ENCODE measurements at regions not wholly inside any gene's neighbourhood (a gene's known extent, or its start where the extent isn't known, plus 50 kb on each side); places are given as distances from the start of the nearest gene placed in this dataset.

DNA sequence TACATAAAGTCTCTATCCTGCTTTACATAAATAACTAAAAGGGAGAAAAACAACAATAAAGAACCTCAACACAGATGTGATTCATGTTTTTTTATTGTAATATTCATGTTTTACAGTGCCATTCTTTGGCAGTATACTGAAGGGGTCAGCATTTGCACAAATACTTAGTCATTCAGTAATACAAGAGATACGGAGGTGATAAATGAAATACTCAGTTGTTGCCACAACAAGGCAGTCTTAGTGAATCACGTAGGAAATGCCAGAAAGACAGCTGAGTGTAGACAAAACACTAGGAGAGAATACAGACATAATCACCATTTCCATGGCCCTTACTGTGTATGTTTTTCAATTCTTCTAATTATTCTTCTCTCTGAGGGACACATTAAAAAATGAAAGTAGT lies 910.4 kb downstream of the METTL15 start:
- DNase-seq (ENCODE audit: extremely low read depth, low read depth) = peak; percentile 58

DNA sequence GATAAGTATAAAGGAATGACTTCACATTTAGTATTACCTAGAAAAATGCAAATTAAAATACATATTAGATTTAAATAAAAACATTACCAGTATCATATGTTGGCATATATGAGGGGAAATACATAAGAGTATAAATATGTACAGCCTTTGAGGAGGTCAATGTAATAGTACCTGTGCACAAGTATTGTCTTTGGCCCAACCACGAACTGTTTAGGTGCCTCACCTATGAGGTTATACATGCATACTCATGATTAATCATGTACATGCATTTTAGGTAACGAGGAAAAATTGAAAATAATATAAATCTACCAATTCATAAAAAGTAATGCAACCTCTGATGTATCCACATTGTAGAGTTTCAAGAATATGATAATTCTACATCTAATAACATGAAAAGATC lies 909.8 kb downstream of the METTL15 start:
- DNase-seq (ENCODE audit: extremely low read depth, low read depth) = no peak

DNA sequence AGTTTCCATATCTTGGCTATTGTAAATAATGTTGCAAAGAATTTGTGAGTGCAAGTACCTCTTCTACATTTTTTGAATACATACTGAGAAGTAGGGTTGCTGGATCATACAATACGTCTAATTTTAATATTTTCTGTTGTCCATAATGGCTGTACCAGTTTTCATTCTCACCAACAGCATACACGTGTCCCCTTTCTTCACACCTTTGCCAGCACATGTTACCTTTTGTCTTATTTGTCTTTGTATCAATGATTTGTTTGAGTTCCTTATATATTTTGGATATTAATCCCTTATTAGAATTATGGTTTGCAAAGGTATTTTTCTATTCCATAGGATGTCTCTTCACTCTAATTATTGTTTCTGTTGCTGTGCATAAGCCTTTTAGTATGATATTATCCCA lies 904.3 kb downstream of the METTL15 start:
- DNase-seq (ENCODE audit: extremely low read depth, low read depth) = no peak

DNA sequence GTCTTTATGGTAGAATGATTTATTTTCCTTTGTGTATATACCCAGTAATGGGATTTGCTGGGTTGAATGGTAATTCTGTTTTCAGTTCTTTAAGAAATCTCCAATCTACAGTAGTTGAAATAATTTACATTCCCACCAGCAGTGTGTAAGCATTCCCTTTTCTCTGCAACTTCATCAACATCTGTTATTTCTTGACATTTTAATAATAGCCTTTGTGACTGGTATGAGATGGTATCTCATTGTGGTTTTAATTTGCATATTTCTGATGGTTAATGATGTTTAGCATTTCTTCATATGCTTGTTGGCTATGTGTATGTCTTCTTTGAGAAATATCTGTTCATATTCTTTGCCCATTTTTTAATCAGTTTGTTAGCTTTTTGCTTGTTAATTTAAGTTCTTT lies 901.2 kb downstream of the METTL15 start:
- no peak for DNase-seq (ENCODE audit: extremely low read depth, low read depth)

DNA sequence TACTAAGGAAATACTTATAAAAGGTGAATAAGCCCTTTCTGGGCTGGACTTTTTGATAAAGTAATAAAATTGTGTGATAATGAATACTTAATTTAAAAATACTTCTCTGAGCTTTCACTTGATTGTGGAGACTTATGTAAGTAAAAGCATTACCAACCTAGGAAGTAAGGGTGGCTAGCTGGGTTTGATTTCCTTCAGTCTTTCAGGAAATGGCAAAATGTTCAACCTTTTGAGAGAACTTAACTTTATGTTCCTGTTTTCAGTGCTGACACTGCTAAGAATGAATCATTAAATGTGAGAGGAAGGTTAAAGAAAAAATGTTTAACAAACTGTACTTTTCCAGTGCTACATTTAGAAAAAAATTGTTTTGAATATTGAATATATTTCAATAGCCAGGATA lies 900.3 kb downstream of the METTL15 start:
- DNase-seq (ENCODE audit: extremely low read depth, low read depth) = no peak

DNA sequence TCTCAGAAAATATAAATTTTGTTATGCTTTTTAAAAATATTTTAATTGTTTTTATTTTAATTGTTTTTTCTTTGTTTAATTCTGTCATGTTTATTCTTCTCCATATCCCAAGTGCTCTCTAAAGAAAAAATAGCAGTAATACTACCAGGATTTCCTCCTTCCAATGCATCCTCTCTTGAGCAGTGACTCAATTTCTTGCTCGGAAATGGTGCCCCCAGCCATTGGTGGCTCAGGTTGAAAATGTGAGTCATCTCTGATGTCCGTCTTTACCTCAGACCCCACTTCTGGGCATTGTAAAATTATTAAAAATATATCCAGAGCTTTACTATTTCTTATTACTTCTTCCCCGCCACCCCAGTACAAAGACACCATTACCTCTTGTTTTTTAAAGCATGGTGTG lies 898.5 kb downstream of the METTL15 start:
- no peak for DNase-seq (ENCODE audit: extremely low read depth, low read depth)

DNA sequence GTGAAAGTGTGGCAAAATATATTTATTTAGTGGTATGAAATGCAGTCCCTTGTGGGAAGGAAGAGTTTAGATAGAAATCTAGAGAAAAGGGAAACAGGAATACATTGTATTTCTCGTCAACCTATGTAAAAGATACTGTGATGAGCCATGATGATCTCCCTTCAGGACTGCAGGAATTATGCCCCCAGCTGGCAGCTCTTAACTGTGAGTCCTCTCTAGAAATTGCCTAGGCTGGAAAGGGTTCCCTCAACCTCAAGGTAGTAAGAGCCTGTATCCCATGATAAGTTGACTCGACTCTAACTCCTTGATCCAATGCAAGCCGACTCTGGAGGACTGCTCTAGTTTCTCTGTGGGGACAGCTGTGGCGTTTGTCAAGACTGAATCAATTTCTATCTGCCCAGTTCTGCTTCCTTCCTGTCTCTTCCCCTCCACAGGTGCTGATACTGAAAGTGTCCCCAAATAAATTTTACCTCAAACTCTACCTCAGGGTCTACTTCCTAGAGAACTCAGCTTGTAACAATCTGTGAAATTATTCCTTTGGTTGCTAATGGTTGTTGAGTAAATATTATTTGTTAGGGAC lies 897.3 kb downstream of the METTL15 start:
- no peak for DNase-seq (ENCODE audit: extremely low read depth, low read depth)

DNA sequence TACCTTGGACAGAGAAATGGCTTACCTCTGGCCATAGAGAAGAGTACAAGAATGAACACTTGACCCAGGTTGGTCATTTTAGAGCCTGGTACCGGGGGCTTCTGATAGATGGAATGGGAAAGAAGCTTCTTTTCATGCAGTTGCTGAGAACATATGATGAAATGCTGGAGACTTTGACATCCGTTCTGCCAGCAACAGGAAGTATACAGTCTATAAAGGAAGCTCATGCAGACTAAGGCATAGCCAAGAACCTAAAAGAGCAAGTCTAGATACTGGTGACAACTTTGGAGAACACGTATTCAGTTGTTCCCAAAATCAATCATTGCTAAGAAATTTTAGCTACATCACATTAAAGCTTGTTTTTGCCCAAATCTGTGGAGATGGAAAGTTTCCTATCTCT lies 894.6 kb downstream of the METTL15 start:
- no peak for DNase-seq (ENCODE audit: extremely low read depth, low read depth)

DNA sequence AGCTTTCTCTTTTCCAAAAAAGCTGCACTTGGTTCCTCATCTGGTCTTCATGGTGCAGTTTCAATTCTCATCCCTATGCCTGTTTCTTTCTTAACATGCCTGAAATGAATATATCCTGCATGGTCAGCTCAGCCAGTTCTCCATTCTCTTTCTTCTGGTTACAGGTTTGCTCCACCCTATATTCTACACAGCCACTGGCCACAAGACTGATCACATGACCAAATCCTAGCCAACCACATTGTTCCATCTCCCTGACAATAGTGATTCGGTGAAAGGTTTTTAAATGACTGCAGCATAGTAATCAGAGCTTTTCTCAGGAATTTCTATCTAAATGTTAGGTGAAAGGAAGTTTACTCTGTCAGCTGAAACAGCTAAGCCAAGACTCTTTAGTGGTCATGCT lies 891.4 kb downstream of the METTL15 start:
- DNase-seq (ENCODE audit: extremely low read depth, low read depth) = no peak

DNA sequence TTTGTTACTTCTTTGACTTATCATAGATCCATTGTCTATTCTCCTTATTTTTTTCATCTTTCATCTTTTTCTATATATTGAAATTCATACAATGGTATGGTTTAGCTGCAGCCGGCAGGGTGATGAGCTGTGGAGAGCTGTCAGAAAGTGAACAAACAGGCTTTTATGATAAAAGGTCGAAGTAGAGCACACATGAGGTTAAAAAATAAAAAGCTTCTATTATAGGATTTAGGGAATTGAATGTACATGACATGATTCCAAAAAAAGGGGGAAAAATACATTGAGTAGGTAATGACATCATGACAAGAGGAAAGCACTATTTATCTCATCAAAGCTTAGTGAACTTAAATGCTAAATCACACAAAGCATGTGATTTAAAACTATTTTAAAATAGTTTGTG lies 884.8 kb downstream of the METTL15 start:
- DNase-seq (ENCODE audit: extremely low read depth, low read depth) = no peak

DNA sequence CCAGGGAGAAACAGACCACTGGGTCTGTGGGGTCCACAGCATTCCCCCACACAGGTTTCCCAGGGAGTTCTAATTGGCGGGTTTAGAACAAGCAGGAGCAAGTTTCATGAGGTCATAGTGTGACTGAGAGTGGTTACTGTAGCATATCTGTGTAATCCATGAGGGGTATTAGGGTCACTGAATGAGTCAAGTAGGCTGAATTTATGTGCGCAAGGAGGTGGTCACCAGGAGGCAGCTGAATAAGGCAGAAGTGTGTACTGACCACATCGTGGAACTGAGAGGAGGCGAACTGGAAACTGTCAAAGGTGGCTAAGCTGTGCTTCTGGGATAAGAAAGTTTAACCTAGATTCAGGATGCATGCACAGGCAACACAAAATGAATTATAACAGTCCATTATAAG lies 876.0 kb downstream of the METTL15 start:
- DNase-seq (ENCODE audit: extremely low read depth, low read depth) = no peak

DNA sequence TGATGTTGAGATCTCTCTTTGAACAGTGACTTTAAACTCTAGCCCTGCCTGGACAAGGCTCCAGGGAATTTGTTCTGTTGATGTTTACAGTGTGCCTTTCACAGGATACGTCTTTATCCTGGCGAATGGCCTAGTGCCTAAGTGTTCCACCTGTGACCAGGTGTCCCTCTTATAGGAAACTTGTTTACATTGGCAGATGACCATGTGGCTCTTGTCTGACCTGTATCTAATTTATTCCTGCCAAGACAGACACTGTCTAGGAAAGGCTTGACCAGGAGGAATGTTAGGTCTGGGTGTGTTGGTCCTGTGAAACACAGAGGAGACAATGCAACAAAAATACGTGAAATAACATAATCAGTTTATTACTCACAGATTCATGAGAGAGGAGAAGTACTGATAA lies 875.6 kb downstream of the METTL15 start:
- DNase-seq (ENCODE audit: extremely low read depth, low read depth) = no peak

DNA sequence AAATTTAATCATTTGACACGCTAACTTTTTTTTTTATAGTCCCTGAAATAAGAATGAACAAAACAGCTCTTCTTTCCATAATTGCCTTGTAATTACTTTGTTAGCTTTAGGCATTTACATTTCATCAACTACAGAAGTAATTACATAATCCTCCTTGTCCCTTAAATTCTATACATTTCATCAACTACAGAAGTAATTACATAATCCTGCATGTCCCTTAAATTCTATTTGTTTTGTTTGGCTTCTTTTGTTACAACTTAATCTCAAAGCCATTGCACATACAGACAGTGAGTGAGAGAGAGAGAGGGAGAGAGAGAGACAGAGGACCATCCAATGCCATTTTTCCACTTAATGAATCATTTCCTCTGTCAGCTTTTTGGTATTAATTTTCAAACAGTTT lies 873.2 kb downstream of the METTL15 start:
- no peak for DNase-seq (ENCODE audit: extremely low read depth, low read depth)

DNA sequence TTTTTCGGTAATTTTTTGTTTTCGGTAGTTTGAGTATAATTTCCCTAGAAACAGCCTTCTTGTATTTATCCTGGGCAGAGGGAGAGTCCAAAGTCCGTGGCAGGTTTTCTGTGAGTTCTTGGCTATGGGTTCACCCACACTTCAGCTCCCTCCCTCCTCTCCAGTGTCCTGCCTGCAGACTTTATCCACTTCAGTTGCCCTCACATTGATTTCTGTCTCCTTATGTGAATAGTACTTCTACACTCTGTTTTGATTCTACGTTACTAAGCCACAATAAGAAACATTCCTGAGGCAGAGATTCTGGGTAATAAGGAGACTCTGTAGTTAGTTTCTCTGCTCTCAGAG lies 868.6 kb downstream of the METTL15 start:
- DNase-seq (ENCODE audit: extremely low read depth, low read depth) = no peak

DNA sequence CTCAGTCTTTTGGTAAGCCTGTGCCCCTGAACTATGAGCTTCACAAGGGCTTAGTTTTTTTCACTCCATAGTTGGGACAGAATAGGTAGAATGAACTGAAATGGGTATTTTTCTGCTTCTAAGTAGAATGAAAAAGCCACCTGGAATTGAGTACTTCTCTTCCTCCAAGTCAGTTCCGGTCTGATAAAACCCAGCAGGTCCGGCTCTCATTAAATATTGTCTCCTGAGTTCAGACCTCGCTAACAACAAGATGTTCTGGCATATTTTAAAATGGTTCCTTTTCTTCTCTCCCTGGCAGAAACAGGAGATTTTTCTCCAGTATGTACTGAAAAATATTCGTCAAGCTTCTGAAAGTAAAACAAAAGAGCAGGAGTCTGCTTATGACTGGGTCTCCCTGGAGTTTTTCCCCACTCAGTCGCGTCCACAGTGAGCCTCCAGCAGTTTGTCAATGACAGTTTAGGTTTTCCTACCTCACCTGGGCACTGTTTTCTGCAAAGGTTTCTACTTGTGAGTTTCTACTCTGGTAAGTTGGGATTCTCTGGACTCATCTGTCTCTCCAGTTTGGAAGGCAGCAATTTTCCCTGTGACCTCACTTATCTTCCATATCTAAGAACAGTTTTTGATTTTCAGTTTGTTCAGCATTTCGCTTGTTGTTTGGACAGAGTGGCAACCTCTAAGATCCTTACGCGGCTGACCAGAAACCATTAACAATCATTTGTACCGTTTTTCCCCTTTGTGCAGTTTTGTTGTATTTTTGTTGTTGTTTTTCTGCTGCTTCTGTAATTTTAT lies 868.0 kb downstream of the METTL15 start:
- DNase-seq (ENCODE audit: extremely low read depth, low read depth) = no peak

DNA sequence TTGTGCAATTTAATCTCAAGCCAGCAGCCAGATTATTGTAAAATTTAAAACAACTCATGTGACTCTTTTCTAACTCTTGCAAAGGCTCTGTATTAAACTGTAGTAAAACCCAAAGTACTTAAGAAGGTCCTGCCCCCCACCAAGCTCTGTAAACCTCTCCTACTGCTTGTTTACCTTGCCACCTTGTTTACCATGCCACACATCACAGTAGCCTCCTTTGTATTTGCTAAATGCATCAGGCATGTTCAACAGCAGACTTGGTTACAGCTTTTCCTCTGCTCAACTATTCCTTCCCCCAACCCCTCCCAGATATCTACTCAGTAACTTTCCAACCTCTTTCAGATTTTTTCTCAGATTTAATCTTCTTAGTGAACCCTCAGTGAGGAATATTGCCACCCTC lies 861.6 kb downstream of the METTL15 start:
- no peak for DNase-seq (ENCODE audit: extremely low read depth, low read depth)

DNA sequence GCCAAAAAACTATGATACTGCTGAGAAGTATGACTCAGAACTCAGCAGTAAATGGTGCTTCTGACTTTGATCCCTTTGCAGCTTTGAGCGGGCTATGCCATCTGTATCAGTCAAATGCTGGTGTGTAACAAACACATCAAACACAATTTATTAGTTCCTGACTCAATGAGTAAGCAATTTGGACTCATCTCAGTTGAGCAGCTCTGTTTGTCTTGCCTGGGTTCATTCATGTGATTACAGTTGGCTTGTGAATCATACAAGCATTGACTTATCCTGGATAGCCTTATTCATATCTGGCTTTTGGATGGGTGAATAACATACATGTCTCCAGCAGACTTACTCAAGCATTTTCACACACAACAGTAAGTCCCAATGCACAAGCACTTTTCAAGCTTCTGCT lies 858.8 kb downstream of the METTL15 start:
- no peak for DNase-seq (ENCODE audit: extremely low read depth, low read depth)

DNA sequence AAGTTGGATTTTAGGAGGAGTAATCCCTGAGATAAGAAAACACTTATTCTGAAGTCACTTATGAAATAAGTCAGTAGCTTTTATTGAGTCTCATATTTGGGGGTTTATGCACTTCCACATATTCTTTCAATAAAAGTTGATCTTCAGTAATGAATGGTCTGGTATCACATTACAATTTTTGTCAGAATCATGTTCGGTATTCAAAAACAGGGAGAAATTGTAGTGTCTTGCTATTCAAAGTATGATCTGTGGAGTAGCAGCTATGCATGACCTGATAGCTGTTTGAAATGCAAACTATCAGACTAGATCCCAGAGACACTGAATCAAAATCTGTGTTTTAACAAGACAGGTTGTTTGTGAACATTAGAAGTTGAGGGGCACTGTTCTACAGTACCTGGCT lies 857.6 kb downstream of the METTL15 start:
- no peak for DNase-seq (ENCODE audit: extremely low read depth, low read depth)

DNA sequence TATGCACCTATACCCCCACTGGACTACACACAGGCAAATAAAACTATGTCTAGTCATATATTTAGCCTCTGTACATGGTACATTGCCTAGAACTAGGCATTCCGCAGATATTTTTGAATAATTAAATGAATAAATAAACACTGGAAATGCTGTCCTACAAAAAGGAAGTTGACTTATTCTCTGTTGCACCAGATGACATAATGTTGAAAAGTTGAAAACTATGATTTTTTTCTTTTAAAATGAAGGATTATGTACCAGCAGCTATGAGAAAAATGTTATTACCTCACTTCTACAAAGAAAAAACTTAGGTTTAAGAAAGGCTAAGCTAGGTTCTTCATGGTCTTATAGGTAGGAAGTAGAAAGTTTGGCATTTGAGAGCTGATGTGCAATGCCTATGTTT lies 856.6 kb downstream of the METTL15 start:
- no peak for DNase-seq (ENCODE audit: extremely low read depth, low read depth)

DNA sequence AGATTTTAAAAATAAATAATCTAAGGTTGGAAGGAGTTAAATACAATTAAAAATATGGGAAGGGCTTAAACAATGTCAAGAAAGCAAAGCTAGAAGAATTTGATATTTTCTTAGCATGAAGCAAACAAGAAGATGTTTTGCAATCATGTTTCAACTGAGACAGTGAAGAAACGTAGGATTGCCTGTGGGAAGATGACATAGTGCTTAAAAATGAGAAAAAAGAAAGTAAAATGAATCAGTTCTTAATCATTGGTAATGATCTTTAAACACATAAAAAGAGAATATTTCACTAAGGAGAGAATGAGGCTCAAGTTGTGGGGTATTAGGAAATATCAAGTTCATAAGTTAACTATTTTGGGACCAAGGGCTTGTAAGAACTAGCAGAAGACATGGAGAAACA lies 855.0 kb downstream of the METTL15 start:
- no peak for DNase-seq (ENCODE audit: extremely low read depth, low read depth)

DNA sequence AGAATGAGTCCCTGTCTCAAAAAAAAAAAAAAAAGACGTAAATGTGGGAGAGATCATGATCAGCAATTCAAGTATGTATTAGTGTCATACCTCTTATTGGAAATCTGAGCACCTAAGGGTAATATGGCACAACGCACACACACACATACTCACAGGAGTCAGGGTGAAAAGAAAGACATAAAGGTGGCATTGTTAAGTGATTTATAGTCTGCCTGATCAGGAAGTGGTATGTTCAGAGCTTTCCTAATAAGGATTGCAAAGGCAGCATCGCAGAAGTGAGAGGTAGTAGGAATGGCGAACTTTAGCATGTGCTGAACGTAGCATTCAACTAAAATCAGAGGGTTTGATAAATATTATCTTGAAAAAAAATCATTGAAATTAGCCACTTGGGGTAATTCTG lies 854.3 kb downstream of the METTL15 start:
- no peak for DNase-seq (ENCODE audit: extremely low read depth, low read depth)

DNA sequence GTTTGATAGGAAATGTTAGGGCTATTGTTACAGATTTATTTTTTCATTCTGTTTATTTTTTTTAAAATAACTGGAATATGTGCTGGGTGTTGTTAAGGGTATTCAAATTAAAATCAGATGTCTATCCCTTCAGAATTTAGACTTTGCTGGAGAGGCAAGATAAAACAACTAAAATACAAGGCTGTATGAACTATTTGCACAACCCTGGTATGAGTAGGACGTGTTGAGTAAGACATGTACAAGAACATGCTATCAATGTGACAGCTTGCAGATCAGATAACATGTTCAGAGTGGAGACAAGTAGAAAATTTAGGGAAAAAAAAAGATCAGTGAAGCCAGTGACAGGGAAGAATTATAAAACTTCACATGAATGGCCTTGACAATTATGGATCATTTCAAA lies 853.5 kb downstream of the METTL15 start:
- DNase-seq (ENCODE audit: extremely low read depth, low read depth) = no peak

DNA sequence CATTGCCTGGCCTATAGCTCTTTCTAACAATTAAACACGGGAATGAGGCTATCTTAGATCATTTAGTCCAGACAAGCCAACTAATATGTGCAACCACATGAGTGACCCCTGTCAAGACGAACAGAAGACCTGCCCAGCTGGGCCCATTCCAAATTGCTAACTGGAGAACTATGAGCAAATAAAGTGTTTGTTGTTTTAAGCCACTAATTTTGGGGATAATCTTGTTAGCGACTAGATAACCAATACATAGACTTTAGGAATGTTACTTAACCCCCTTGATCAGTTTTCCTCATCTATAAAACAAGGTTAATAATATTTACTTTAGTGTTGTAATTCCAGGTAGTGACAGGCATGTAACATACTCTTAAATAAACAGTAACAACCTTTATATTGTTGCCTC lies 848.3 kb downstream of the METTL15 start:
- no peak for DNase-seq (ENCODE audit: extremely low read depth, low read depth)
